Choroid plexus epithelial cell (primary cell): ENCODE measurements at regions not wholly inside any gene's neighbourhood (a gene's known extent, or its start where the extent isn't known, plus 50 kb on each side); places are given as distances from the start of the nearest gene placed in this dataset.
A peak's percentile ranks its signal among the peaks of the same experiment; 100 is the strongest.
"Not testable (repeated sequence)": the region's sequence is repeated elsewhere in the genome, so short reads cannot be mapped to it uniquely, and the experiment has no call there.

ENCODE experiments used
- DNase-seq: peaks from one replicate; pipeline ENCODE4 v3.0.0-alpha.2; 2010; ENCODE audit warnings: low read depth
- H3K4me3 ChIP-seq: 2 replicates; pipeline ENCODE4 v1.5.1; 2011; ENCODE audit warnings: low read depth, mild to moderate bottlenecking, control low read depth, low read length, moderate library complexity
- CTCF ChIP-seq: conservative IDR thresholded peaks from 2 replicates; pipeline ENCODE4 v1.5.1; 2011; ENCODE audit warnings: low read depth, mild to moderate bottlenecking, control low read depth, inconsistent platforms, low read length, moderate library complexity

GRCh38 chrX:121570072-121570841, 522.8 kb downstream of the GLUD2 start:
- no peak for TF ChIP-seq CTCF
- H3K4me3 ChIP-seq: no peak overlapping the region
- DNase-seq: peak; percentile 26

GRCh38 chrX:121571333-121571732, 523.9 kb downstream of the GLUD2 start:
- no peak for DNase-seq
- no peak overlapping the region for H3K4me3 ChIP-seq
- TF ChIP-seq CTCF: no peak

GRCh38 chrX:121574384-121574783, 527.0 kb downstream of the GLUD2 start:
- not testable (repeated sequence) for H3K4me3 ChIP-seq

GRCh38 chrX:121579016-121579760, 531.8 kb downstream of the GLUD2 start:
- peak; percentile 56 for DNase-seq
- peak; percentile 55 for TF ChIP-seq CTCF

More at GRCh38 chrX:121574384-121574783, 527.0 kb downstream of the GLUD2 start:
- not testable (repeated sequence) for DNase-seq

GRCh38 chrX:121581885-121582284, 534.5 kb downstream of the GLUD2 start:
- peak; percentile 31 for TF ChIP-seq CTCF
- no peak overlapping the region for H3K4me3 ChIP-seq
- peak; percentile 16 for DNase-seq

More at GRCh38 chrX:121579016-121579760, 531.8 kb downstream of the GLUD2 start:
- no peak overlapping the region for H3K4me3 ChIP-seq

GRCh38 chrX:121585626-121586025, 538.2 kb downstream of the GLUD2 start:
- H3K4me3 ChIP-seq: no peak overlapping the region
- no peak for TF ChIP-seq CTCF
- DNase-seq: no peak

- no peak for TF ChIP-seq CTCF
- DNase-seq: no peak
- no peak overlapping the region for H3K4me3 ChIP-seq
These were observed 545.5 kb downstream of the GLUD2 start for GRCh38 chrX:121592884-121593283.
